ENCODE measurements at regions not wholly inside any gene's neighbourhood (a gene's known extent, or its start where the extent isn't known, plus 50 kb on each side); places are given as distances from the start of the nearest gene placed in this dataset.

DNA sequence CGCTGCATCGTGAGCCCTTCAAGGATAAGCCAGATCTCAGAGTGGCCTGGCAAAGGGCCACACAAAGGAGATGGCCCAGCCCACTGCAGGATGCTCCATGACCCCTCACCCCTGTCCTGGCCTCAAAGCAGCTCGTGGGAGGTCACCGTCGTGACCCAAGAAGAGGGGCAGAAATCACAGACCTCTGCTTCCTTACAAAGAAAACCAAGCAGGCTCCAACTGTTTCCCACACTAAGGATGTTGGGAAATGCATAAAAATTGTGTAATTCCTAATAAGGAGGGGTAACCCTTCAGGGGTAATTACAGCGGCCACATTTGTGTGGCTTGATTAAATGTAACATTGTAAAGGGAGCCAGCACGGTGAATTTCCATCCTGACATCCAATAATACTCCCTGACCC is 102.3 kb downstream of the BOD1L2 start:
- TF ChIP-seq POLR2A (IDR thresholded peaks at IDR 0.05): no peak
- TF ChIP-seq, protein P1, sequence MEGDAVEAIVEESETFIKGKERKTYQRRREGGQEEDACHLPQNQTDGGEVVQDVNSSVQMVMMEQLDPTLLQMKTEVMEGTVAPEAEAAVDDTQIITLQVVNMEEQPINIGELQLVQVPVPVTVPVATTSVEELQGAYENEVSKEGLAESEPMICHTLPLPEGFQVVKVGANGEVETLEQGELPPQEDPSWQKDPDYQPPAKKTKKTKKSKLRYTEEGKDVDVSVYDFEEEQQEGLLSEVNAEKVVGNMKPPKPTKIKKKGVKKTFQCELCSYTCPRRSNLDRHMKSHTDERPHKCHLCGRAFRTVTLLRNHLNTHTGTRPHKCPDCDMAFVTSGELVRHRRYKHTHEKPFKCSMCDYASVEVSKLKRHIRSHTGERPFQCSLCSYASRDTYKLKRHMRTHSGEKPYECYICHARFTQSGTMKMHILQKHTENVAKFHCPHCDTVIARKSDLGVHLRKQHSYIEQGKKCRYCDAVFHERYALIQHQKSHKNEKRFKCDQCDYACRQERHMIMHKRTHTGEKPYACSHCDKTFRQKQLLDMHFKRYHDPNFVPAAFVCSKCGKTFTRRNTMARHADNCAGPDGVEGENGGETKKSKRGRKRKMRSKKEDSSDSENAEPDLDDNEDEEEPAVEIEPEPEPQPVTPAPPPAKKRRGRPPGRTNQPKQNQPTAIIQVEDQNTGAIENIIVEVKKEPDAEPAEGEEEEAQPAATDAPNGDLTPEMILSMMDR (IDR thresholded peaks at IDR 0.05): no peak
- TF ChIP-seq POLR2AphosphoS5 (IDR thresholded peaks at IDR 0.05): no peak

All from upper lobe of left lung (tissue), 4 donors.